Activated CD4-positive, CD25-positive, alpha-beta regulatory T cell treated with anti-CD3 and anti-CD28 coated beads, Interleukin-2, amount 50 U/mL, for 24 hours (primary cell): ENCODE measurements at regions not wholly inside any gene's neighbourhood (a gene's known extent, or its start where the extent isn't known, plus 50 kb on each side); places are given as distances from the start of the nearest gene placed in this dataset.

Source experiments
- ATAC-seq, 2 donors: fragments of 150-1000 bp; cut with Tn5 transposase; one replicate each; pipeline ENCODE4 v1.10.0; 2021; ENCODE audit warnings: mild to moderate bottlenecking in 1 of 2, moderate library complexity in 1 of 2

DNA sequence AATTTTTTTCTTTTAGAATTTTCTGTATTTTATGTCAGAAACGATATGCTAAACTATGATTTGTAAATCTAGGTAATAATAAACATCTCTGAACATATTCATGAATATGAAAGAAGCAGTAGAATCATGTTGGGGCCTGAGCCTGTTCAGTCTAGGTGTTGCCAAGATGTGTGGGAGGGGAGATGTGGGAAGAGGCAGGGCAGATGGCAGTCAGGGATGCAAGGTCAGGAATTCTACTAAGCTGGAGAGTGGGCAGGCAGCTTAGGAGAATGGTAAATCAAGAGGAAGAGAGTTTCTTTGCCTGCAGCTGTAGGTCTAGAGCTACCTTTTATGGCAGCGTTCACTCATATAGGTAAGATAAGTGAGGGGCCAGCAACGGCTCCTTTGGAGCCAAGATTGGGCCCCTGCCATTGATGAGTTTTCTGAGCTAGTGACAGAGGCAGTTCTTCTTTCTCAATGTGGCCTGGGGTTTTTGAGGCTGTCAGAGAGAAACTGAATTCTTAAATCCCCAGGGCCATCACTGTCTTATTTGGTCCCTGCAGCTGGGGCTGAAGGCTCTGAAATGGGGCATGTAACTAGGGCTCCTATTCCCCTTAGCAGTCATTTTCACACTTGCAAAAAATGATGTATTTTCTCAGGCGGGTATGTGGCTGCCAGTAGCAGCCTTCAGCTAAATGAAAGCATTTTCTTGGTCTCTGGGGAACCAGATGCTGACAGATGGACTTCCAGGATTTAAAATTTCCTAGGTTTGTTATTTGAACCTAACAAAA, 232.8 kb downstream of the PIK3C3 start:
- no peak for ATAC-seq

- no peak for ATAC-seq
Observed at GRCh38 chr18:42190643-42191042, 235.6 kb downstream of the PIK3C3 start.

GRCh38 chr18:42192251-42193248, 237.5 kb downstream of the PIK3C3 start:
- no peak for ATAC-seq

GRCh38 chr18:42196651-42197050, 241.6 kb downstream of the PIK3C3 start:
- ATAC-seq, result no peak

GRCh38 chr18:42201137-42201536, 246.1 kb downstream of the PIK3C3 start:
- no peak for ATAC-seq

GRCh38 chr18:42211201-42211600, 256.2 kb downstream of the PIK3C3 start:
- no peak for ATAC-seq

DNA sequence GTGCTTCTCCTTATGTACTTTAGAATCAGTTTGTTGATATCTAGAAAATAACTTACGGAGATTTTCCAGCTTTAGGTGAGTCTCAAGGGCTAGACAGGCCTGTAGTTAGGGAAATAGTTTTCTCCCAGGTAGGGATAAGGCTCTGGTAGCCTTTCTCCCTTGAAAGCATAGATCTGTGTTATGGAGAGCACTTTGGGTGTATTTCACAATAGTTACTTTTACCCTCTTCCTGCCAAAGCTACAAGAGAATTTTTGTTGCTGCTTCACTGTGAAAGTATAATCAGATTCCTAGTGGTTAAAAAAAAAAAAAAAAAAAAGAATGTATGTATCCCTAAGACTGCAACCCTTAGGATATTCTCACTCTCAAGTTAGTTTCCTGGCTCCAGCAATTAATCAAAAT, 267.5 kb downstream of the PIK3C3 start:
- ATAC-seq, result no peak

DNA sequence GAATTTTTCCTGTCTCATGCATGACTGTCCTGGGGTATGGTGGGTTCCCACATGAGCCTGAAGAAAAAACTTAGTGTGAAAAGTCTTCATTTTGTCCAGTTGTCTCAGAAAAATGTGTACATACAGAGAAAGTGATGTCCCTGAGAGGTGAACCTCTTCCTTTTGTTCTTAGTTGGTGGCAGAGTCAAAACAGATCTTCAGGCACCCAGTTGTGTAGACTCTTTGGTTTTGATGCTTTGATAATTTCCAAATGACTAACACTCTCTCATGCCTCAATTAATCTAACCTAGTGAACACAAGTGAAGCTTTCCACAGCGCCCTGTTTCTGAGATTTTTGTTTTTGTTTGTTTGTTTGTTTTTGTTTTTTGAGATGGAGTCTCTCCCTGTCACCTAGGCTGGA, 273.5 kb downstream of the PIK3C3 start:
- no peak for ATAC-seq

- peak in 1 of 2 donors; percentile 43 for ATAC-seq
Observed at GRCh38 chr18:42229211-42230210, 274.5 kb downstream of the PIK3C3 start.

- no peak for ATAC-seq
Observed at GRCh38 chr18:42230636-42231035, 275.6 kb downstream of the PIK3C3 start.

- no peak for ATAC-seq
Observed at GRCh38 chr18:42231284-42231683, 276.2 kb downstream of the PIK3C3 start.

DNA sequence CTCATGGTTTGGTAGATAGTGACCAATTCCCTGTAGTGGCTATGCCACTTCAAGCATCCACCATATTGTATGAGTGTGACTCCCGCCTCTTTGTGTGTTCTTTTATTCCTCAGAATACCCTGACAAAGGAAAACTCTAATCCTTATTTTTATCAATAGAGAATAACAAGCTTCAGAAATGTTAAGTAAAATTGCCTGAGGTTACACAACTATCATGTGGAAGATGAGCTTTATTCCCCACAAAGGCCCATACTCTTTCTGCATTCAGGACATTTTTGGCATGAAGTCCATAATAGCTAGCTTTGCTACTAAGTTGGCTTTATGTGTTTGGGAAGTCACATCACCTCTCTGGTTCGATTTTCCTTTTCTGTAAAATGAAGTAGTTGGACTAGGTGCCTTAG, 276.8 kb downstream of the PIK3C3 start:
- ATAC-seq, result no peak

- no peak for ATAC-seq
Observed at GRCh38 chr18:42233908-42234307, 278.9 kb downstream of the PIK3C3 start.

- ATAC-seq, result no peak
Observed at GRCh38 chr18:42242758-42243157, 287.7 kb downstream of the PIK3C3 start.

- ATAC-seq, result no peak
Observed at GRCh38 chr18:42245137-42245536, 290.1 kb downstream of the PIK3C3 start.

GRCh38 chr18:42255908-42256765, 301.1 kb downstream of the PIK3C3 start:
- no peak for ATAC-seq

DNA sequence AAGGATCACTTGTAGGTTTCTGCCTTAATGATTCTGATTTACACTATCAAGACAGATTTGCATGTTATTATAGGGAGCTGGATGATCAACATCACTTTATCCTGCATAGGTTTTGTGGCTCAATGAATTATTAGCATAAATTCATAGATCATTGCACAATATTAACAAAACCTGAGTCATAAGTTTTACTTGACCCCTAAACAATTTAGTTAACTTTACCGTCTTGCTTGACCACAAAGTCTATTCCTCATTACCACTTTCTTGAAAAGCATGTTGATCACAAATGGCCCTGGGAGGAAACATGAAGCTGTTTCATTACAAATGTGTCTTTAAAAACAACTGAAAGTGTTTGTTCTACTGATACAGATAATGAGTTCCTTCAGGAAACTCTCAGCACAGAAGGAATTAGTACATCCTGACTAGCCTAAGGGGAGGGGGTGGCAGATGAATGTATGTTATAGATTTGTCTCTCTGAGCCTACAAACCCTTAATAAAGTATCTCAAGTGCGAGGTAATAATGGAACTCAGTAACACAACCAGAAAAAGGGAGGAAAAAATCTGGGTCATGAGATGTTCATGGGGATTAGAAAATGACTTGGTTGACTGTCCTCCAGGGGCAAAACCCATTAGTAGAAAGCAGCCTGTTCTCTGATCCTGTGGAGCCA, 303.4 kb downstream of the PIK3C3 start:
- no peak for ATAC-seq

DNA sequence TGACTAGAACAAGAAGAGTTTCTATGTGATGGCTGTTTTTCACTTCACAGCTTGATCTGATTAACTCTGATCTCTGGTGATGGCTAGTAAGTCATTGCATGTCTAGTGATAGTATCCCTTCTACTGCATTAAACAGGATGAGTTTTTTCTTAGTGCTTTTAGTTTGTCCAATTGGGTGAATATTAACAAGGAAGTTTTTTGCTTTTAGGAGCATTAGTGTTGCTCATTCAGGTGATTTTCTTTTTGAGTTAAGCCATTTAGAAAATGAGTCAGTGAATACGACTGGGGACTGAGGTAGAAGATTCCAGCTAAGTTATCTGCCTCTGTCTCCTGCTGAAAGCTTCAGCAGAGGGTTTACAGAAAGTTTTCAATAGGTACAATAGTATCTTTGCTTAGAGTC, 306.7 kb downstream of the PIK3C3 start:
- no peak for ATAC-seq

DNA sequence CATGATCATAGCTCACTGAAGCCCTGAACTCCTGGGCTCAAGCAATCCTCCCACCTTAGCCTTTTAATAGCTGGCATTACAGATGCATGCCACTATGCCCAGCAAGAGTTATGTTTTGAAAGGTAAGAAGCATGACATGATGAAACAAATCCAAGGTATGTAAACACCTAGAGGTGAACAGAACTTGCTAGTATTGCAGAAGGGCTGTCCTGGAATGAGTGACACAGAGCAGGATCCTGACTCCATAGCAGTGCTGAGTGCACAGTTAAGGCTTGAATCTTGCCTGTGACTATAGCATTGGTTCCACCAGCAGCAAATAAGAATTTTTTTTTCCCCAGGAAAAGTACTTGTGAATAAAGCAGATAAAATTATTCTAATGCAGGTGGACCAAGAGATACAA, 309.5 kb downstream of the PIK3C3 start:
- ATAC-seq, result no peak

DNA sequence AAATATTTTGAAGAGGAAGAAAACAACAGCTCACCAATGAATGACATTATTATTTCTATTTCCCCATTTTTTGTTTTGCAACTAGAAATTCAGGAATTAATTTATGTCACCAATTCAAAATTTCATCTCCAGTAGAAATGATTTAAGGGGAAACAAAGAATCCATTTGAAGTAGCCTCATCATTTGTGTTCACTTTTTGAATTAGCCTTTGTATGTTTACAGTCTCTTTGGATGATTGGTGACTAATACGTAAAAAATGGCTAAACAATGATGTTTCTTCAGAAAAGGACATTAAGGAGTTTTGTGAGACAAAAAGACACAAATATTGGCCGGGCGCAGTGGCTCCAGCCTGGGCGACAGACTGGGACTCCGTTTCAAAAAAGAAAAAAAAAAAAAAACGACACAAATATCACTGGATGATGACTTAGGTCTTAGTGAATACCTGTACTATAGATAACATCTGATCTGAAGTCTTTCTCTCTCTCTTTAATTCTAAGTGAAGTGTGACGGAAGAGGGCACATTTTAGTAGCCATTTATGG, 313.2 kb downstream of the PIK3C3 start:
- no peak for ATAC-seq

GRCh38 chr18:42268798-42269197, 313.8 kb downstream of the PIK3C3 start:
- ATAC-seq, result no peak
